Posterior cingulate gyrus (tissue), 11 donors: ENCODE measurements at regions not wholly inside any gene's neighbourhood (a gene's known extent, or its start where the extent isn't known, plus 50 kb on each side); places are given as distances from the start of the nearest gene placed in this dataset.
"Not testable (repeated sequence)": the region's sequence is repeated elsewhere in the genome, so short reads cannot be mapped to it uniquely, and the experiment has no call there.

Experiments
- DNase-seq, 10 donors: peaks; one replicate each; pipeline versions ENCODE4 v3.0.0 to v3.0.0-alpha.2; 2020 to 2021; ENCODE audit warnings: mixed read lengths in 3 of 10
- intact Hi-C: fragments of 100-400 bp; cut with DNase I; formaldehyde crosslinking; loops from one replicate; pipeline ENCODE4 v1.15.1; 2023

- intact Hi-C loops = no loop called here
- DNase-seq = no peak
Measured at GRCh38 chr11:8768625-8769333, 86.2 kb downstream of the RPL27A start.

DNA sequence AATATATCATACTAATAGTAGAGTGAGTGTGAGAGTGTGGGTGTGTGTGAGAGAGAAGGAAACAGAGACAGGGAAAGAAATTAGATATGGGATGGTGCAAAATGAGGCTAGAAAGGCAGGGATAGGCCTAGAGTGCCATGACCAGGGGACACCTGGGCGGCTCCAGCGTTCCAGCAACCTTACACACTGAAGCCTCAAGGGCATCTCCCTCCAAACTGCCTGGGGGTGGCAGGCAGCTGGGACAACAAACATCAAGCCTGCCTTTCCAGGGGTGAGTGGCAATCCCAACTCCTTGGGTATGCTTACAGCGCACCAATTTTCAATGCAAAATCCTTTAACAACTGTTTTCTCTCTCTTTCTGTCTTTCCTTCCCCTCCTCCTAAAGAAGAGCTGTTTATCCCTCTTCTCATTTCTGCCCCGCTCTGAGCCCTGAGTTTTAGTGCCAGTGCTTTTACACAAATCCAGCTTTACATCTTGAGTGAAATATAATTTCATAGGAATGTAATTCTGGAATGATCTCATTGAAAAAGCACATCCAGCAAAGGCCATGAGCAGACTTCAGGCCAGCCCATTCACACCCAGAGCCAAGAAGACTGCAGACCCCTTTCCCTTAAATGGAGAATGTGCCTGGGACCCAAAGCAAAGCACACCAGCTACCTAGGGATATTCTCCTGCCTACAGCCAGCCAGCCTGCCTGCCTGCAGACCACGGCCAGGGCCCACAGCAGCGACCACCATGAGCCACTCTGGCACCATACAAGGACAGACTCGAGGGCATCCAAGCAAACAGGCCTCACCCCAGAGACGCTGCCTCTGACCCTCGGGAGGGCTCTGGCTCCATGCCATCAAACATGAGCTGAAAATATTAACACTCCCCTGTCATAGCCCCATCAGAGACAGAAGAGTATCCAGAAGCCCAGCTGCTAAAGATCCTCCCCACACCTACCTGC, 90.3 kb downstream of the RPL27A start:
- DNase-seq = no peak
- intact Hi-C loops = no loop called here

- intact Hi-C loops = no loop called here
- DNase-seq = no peak
Measured at GRCh38 chr11:8773916-8774539, 91.4 kb downstream of the RPL27A start.

- intact Hi-C loops = not testable (repeated sequence)
Measured at GRCh38 chr11:8774916-8775315, 92.3 kb downstream of the RPL27A start.

DNA sequence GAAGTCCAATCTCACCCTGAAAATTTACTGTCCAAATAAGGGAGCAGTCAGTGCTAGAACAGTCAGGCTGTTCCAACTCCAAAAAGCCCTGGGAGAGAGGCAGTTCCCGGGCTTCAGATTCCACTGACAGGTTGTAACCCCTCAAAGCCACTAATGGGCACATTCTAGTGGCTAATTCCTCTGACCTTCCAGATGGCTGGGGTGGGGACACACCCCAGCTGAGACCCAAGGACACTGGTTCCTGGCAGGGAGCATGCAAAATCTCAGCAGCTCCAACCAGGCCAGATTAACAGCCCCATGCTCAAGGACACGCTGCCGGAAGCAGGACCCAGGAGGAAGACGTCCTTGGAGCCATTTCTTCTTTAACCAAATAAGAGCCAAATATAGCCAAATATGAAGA, 92.7 kb downstream of the RPL27A start:
- no peak for DNase-seq
- intact Hi-C loops = no loop called here

More at GRCh38 chr11:8774916-8775315, 92.3 kb downstream of the RPL27A start:
- not testable (repeated sequence) for DNase-seq

DNA sequence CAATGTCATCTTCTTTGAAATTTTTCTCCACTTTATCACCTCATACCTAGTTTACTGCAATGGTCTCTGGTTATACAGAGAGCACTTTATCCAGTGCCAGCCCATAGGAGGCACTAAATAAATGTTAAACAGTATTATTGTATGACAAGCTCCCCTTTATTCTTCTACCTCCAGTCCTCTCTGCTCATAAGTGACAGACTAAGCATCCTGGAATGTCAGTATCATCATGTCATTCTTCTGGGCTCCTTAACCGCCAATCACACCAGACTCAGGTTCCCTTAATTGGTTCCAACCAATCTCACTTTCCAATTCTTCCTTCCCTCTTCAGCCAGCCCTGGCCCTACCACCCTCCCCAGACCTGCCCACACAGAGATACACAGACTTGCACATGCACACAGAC, 93.1 kb downstream of the RPL27A start:
- intact Hi-C loops = no loop called here
- DNase-seq = no peak

DNA sequence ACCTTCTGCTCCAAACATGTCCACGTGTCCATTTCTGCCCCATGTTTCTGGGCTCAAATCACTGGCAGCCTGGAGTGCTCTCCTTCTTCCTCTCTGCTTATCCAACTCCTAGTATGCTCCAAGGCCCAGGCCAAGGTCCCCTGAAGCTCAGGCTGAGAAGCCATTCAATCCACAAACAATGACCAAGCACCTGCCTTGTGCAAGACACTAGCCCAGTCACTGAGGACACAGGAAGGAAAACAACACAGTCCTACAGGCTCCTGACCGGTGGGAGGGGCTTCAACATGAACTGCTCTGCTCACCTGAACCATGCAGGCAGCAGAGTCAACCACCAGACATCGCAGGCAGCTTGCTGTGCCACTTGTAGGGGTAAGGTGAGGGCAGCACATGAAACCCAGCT, 93.6 kb downstream of the RPL27A start:
- intact Hi-C loops = no loop called here
- DNase-seq = no peak

GRCh38 chr11:8777907-8778767, 95.5 kb downstream of the RPL27A start:
- intact Hi-C loops = no loop called here
- DNase-seq = peak in 8 of 10 donors; percentile 29 to 89 (median 37)

DNA sequence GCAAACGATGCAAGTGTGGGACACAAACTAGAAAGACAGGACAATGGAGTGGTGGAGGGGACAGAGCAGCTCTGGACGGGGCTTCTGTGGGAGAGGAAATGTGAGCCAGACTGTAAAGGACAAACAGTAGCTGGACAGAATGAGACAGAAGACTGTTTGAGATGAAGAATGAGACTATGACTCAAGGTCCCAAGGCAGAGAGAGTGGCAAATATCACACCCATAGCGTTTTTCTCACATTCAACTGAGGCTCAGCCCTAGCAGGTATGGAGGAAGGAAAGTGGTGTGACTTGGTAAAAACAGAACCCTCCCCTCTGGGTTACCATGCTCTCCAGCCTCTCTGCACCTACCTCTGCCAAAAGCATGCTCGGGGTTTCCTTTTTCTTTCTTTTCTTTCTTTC, 96.5 kb downstream of the RPL27A start:
- intact Hi-C loops = no loop called here

DNA sequence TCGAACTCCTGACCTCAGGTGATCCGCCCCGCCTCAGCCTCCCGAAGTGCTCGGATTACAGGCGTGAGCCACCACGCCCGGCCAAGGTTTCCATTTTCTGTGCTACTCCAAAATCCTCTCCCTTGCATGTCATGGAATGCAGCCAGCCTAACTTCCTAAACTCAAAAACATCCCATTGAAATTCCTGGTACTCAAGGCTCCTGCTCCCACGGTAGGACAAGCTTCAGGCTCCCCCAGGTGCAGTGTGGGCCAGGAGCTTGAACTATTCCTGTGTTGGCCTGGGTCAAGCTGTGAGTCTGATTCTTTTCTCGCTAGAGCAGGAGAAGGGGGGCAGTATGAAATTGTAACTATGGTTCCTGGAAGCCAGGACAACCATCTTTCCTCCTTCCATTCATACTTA, 97.1 kb downstream of the RPL27A start:
- intact Hi-C loops = no loop called here
- DNase-seq = no peak

More for the DNA sequence above, 96.5 kb downstream of the RPL27A start:
- no peak for DNase-seq

DNA sequence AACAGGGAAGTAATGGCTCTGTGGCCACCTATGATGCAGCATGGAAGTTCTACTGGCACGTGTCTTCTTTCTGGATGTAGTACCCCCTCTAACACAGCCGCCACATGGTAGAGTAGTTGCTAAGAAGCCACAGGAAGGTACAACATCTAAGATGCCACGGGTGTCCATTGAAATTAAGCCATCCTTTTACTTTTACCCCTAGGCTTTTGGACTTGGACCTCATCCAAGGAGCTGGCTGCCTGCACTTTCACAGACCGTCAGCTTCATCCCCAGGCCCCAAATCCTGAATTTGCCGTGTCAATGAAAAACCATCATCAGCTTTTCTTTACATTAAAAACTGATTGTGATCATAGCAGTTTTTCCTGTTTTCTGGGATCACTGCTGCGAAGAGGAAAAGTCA, 102.4 kb downstream of the RPL27A start:
- DNase-seq = no peak
- intact Hi-C loops = no loop called here

GRCh38 chr11:8785457-8785856, 102.9 kb downstream of the RPL27A start:
- intact Hi-C loops = no loop called here
- no peak for DNase-seq

DNA sequence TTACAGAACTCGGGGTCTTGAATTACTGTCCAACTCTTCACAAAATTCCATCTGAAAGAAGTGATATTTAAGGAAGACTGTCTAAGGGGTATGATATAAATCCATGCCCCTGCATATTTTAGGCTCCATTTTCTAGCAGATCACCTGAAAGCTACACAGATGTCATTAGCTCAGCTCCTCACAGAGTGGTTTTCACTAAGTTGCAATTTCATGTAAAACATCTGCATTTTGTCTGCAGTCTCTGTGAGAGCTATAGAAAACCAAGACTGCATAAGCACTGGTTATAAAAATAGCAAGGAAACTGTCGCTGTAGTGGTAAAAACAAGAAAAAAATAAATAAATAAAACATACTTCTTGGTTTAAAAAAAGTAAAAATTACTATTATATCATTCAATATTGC, 103.4 kb downstream of the RPL27A start:
- DNase-seq = no peak
- intact Hi-C loops = no loop called here

DNA sequence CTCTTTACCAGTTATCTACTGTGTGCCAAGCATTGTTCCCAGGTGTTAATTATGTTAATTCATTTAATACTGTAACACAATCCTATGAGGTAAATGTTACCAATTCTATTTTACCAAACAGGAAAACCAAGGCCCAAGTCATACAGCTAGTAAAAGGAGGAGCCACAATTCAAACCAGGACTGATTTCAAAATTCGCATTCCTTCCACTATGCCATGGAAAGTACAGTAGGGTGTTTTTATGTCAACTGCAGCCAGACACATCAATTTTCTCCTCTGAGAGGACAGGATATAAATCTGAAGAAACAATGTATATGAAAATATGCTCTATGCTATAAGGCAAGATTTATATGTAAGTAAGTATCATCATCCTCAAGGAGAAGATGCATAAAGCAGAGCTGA, 104.3 kb downstream of the RPL27A start:
- intact Hi-C loops = no loop called here
- no peak for DNase-seq

- intact Hi-C loops = no loop called here
- DNase-seq = no peak
Measured at GRCh38 chr11:8787372-8787771, 104.8 kb downstream of the RPL27A start.

- no peak for DNase-seq
- intact Hi-C loops = no loop called here
Measured at GRCh38 chr11:8788616-8789015, 106.0 kb downstream of the RPL27A start.

- DNase-seq = no peak
- intact Hi-C loops = no loop called here
Measured at GRCh38 chr11:8789864-8790263, 107.3 kb downstream of the RPL27A start.

DNA sequence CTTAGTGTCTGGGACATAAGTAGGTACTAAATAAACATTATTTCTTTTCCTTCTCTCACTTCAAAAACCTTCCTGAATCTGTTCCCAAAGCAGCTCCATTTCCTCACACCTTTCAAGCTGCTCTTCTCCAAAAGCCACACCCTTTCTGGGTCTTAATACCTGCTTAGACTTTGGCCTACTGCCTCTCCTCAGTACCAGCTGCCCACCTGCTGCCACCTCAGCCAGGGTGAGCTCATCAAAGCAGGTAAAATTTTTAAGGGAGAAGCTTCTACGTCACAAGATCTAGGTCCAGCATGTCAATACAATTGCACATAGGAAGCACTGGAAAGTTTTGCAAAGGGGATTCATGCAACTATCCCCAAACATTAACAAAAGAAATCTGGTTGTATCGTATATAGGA, 108.4 kb downstream of the RPL27A start:
- no peak for DNase-seq
- intact Hi-C loops = no loop called here

DNA sequence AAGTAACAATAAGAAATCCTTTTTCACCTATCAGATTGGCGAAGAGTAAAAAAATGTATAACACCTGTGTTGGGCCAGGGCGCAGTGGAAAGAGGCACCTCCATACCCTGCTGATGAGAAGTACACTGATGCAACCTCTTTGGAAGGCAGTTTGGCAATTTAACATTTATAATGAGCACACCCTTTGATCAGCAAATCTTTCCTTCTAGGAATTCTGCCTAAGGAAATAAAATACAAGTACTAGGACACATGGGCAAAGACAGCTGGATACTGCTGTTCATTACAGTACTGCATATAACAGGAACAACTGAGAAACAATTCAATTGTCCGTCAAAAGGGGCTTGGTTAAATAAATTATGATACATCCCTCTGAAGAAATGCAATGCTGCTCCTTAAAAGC, 110.1 kb downstream of the RPL27A start:
- no peak for DNase-seq
- intact Hi-C loops = no loop called here

- no peak for DNase-seq
- intact Hi-C loops = no loop called here
Measured at GRCh38 chr11:8793114-8793777, 110.7 kb downstream of the RPL27A start.
